ENCODE measurements at regions not wholly inside any gene's neighbourhood (a gene's known extent, or its start where the extent isn't known, plus 50 kb on each side); places are given as distances from the start of the nearest gene placed in this dataset.

DNA sequence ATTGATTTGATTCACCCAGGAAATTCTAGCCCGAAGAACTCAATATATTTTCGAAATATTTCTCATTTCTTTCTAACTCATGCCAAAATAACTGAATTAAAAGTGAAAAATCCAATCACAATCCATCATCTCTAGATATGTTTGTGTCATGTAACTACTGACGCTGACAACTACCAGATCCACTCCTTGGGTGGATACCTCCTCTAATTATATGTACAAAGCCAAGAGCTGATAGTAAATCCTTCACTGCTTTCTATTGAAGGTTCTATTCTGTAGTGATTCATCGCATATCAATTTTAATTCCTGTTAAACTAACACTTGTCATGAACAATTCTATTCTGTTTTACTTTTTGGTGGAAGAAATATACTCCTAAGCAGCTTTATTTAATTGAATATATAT is 1056.6 kb upstream of the NXPH2 start:
- no peak for TF ChIP-seq GATA3 (IDR thresholded peaks at IDR 0.05; ENCODE audit: low read depth, low read length)
- no peak for TF ChIP-seq GATA2 (IDR thresholded peaks at IDR 0.05; ENCODE audit: low read depth, low read length)
